SH-SY5Y (cell line): ENCODE measurements at regions not wholly inside any gene's neighbourhood (a gene's known extent, or its start where the extent isn't known, plus 50 kb on each side); places are given as distances from the start of the nearest gene placed in this dataset.

Source experiments
- GATA2 ChIP-seq: IDR thresholded peaks from 2 replicates; pipeline ENCODE4 v1.6.1; 2011; ENCODE audit warnings: mild to moderate bottlenecking, low read depth, low read length
- GATA3 ChIP-seq: IDR thresholded peaks from 2 replicates; pipeline ENCODE4 v1.6.1; 2011; ENCODE audit warnings: low read depth, mild to moderate bottlenecking, low read length, moderate library complexity

GRCh38 chr10:100612601-100613595 lies 77.2 kb downstream of the HIF1AN start:
- TF ChIP-seq GATA3: no peak
- TF ChIP-seq GATA2: no peak

GRCh38 chr10:100613846-100614245 lies 78.1 kb downstream of the HIF1AN start:
- no peak for TF ChIP-seq GATA2
- TF ChIP-seq GATA3: no peak

- no peak for TF ChIP-seq GATA2
- no peak for TF ChIP-seq GATA3
Observed at GRCh38 chr10:100614429-100615095, 78.8 kb downstream of the HIF1AN start.

- TF ChIP-seq GATA2 (no peak), GATA3 (no peak)
Observed at GRCh38 chr10:100615241-100615640, 79.5 kb downstream of the HIF1AN start.

DNA sequence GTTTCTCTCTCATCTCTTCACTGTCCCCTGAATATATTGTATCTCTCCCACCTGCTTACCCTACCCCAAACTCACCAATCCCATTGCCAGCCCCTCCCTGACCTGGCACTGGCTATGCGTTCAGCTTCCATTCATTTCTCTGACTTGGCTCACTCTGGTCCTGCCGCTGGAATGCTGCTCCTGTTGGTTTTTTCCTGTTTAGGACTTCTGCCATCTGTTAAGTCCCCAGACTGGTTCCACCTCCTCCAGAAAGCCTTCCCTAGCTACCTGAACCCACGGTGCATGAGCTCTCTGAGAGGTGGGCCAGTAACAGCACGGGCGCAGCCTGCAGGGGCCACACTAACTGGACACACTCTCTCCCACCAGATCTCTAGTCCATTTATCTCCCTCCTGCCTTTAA lies 80.2 kb downstream of the HIF1AN start:
- no peak for TF ChIP-seq GATA2
- no peak for TF ChIP-seq GATA3

DNA sequence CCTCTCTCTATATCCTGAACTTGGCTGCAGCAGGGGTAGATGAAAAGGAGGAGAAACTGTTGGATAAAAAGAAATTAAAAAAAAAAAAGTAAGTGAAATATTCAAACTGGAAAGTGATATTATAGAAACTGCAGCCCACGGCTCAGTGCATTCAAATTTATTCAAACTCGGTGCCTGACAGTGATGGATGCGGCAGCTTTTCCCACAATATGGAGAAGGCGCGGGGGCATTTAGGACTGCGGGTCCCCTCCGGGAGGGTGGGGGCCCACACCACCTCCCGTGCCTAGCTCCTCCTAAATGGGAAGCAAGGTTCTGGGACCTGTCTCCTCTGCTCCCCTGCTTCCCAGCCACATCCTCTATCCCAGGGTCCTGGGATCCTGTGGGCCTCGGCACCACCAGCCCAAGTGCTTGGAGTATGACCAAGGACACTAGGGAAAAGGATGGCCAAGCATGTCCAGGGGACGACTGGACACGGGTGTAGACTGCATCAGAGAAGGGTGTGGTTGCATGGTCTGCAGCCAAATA lies 82.4 kb downstream of the HIF1AN start:
- TF ChIP-seq GATA3 (no peak), GATA2 (no peak)

DNA sequence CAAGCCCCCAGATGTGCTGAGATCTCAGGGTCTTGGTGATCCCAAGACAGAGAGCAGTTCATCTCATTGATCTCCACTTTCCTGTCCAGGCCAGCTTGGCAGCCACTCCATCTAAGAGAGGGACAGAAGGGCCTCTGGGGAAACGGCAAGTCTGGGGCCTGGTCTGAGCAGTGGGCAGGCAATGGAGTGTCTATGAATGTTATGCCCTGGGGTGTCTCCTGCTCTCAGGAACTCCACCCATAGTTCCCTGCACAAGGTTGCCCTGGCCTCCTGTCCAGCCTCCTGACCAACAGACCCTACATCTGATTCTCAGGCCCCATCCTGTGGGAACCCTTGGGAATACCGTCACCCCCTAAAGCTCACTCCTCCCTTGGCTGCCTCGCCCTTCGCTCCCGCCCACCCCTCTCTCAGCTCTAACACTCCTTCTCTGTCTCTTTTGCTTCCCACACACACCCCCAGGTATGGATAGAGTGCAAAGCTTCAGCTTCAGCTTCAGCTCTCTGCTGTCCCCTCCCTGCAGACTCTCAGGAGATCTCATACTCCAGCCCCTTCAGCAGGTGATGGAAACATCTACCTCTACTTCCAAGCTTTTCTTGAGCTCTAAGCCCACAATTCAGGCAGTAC lies 83.0 kb downstream of the HIF1AN start:
- TF ChIP-seq GATA2 (no peak), GATA3 (no peak)

GRCh38 chr10:100620087-100620835 lies 84.5 kb downstream of the HIF1AN start:
- TF ChIP-seq GATA3: no peak
- no peak for TF ChIP-seq GATA2

- TF ChIP-seq GATA2 (no peak), GATA3 (no peak)
Observed at GRCh38 chr10:100621360-100622205, 85.8 kb downstream of the HIF1AN start.

DNA sequence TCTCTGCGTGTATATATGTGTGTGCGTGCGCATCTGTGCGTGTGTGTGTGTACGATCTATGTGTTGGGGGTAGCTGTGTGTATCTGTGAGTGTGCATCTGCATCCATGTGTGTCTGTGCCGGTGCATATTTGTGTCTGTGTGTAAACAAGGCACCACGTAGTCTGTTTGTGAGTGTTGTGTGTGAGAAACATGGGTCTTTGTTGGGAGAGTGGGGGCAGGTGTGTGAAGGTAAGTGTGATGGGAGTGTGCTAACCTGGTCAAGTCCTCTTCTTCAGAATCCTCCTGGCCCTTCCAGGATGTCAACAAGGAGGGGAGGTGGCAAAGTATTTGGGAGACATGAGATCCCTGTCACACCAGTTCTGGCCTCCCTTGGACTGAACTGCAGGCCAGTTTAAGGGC lies 87.2 kb downstream of the HIF1AN start:
- no peak for TF ChIP-seq GATA3
- TF ChIP-seq GATA2: no peak

- TF ChIP-seq GATA3 (no peak), GATA2 (no peak)
Observed at GRCh38 chr10:100623521-100624230, 87.9 kb downstream of the HIF1AN start.

DNA sequence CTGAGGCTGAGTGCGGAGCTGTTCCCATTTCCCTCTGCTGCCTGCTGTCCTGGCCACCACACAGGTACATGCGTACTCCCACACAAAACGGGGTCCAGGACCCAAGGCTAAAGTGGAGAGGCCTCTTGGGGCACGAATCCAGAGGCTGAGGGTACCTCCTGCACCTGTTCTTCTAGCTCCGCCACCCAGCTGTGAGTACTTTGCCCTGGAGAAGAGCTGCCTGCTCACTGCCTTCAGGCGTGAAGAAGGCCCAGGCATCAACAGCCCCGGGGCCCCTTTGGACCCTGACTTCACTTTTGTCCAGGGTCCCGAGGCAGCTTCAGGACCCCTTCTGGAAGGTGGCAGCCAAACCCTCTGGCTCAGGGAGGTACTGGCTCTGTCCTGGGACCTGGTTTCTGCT lies 88.6 kb downstream of the HIF1AN start:
- TF ChIP-seq GATA2 (no peak), GATA3 (no peak)

GRCh38 chr10:100625816-100626215 lies 90.1 kb downstream of the HIF1AN start:
- TF ChIP-seq GATA2: no peak
- TF ChIP-seq GATA3: no peak
